Nephron progenitor cell (in vitro differentiated cells): ENCODE measurements at regions not wholly inside any gene's neighbourhood (a gene's known extent, or its start where the extent isn't known, plus 50 kb on each side); places are given as distances from the start of the nearest gene placed in this dataset.

ENCODE experiments used
- DNase-seq: peaks from one replicate; pipeline ENCODE4 v3.0.0; 2021
- H3K27ac Mint-ChIP-seq: 2 replicates; pipeline ENCODE4 v1.8.0; 2021; ENCODE audit warnings: mild to moderate bottlenecking, moderate library complexity, mixed read lengths
- H3K27me3 Mint-ChIP-seq: 2 replicates; pipeline ENCODE4 v1.8.0; 2021; ENCODE audit warnings: mild to moderate bottlenecking, low read depth, mixed read lengths; ENCODE audit not compliant: poor library complexity
- H3K36me3 Mint-ChIP-seq: 2 replicates; pipeline ENCODE4 v1.8.0; 2021; ENCODE audit warnings: low read depth, mixed read lengths
- H3K4me1 Mint-ChIP-seq: 2 replicates; pipeline ENCODE4 v1.8.0; 2021; ENCODE audit warnings: mixed read lengths
- H3K4me3 Mint-ChIP-seq: 2 replicates; pipeline ENCODE4 v1.8.0; 2021; ENCODE audit warnings: mild to moderate bottlenecking, moderate library complexity, mixed read lengths
- H3K9me3 Mint-ChIP-seq: 2 replicates; pipeline ENCODE4 v1.8.0; 2021; ENCODE audit warnings: mild to moderate bottlenecking, moderate library complexity, mixed read lengths
- TF ChIP-seq, protein P1 (sequence below): fragments of 200-600 bp; sonication (generic); IDR thresholded peaks from 2 replicates; pipeline ENCODE4 v1.5.0; 2021; ENCODE audit warnings: antibody characterized with exemption

DNA sequence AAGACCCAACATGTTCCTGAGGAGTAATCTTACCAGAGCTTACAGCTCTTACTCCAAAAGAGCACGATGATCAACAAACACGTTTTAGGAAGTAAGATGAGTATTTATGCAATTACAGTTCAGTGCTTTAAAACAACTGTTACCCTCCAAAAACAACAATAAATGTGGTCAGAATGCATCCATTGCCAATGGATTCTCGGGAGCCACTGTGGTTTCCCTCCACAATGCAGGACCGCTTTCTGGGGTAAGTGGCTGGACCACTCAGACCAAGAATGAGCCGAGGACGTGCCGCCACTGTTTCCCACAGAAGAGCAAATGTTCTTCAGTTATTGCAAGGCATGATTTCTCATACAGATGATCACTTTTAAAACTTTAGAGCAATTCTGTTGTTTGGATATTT lies 232.3 kb upstream of the MKLN1 start:
- no peaks in the 10 kb centered on the region for H3K4me1 Mint-ChIP-seq
- no peaks in the 10 kb centered on the region for H3K9me3 Mint-ChIP-seq

DNA sequence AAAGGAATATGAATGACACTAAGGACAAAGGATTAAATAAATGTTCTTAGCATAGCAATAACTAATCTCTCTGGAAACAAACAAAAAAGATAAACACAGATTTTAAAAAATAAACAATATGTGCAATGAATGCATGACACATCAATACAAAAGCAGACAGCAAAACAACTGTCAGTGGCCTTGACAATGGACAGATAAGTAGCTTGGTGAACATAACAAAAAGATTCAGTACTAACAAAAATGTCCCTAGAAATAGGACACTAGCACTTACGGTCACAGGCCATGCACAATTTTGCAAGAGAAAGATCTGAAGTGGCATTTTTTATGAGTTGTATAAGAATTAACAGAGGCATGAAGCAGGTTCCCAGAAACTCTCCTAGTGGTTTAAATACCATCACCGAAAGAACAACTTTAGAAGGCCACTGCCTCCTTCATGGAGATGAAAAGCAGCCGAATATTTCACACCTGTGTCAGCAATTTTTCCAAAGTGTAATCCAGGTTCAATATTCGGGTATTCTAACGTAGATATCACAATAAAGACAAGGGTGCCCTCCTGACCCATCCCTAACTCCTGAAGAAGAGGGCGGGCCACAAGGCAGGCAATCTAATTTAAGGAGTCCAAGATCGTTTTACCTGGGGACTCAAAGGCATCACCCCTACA lies 231.3 kb upstream of the MKLN1 start:
- no peaks in the 10 kb centered on the region for H3K4me1 Mint-ChIP-seq
- H3K4me3 Mint-ChIP-seq = no peak overlapping the region
- H3K27ac Mint-ChIP-seq = no peak overlapping the region
- TF ChIP-seq, protein P1, sequence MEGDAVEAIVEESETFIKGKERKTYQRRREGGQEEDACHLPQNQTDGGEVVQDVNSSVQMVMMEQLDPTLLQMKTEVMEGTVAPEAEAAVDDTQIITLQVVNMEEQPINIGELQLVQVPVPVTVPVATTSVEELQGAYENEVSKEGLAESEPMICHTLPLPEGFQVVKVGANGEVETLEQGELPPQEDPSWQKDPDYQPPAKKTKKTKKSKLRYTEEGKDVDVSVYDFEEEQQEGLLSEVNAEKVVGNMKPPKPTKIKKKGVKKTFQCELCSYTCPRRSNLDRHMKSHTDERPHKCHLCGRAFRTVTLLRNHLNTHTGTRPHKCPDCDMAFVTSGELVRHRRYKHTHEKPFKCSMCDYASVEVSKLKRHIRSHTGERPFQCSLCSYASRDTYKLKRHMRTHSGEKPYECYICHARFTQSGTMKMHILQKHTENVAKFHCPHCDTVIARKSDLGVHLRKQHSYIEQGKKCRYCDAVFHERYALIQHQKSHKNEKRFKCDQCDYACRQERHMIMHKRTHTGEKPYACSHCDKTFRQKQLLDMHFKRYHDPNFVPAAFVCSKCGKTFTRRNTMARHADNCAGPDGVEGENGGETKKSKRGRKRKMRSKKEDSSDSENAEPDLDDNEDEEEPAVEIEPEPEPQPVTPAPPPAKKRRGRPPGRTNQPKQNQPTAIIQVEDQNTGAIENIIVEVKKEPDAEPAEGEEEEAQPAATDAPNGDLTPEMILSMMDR = no peak
- H3K36me3 Mint-ChIP-seq = no peaks in the 10 kb centered on the region
- DNase-seq = no peak
- H3K27me3 Mint-ChIP-seq = peaks cover 14% of the 10 kb centered on the region
- H3K9me3 Mint-ChIP-seq = no peaks in the 10 kb centered on the region

More for the DNA sequence above, 232.3 kb upstream of the MKLN1 start:
- Mint-ChIP-seq H3K27ac (no peak overlapping the region), H3K36me3 (no peaks in the 10 kb centered on the region), H3K4me3 (no peak overlapping the region), H3K27me3 (peaks cover 14% of the 10 kb centered on the region)
- TF ChIP-seq, protein P1 = no peak
- no peak for DNase-seq

DNA sequence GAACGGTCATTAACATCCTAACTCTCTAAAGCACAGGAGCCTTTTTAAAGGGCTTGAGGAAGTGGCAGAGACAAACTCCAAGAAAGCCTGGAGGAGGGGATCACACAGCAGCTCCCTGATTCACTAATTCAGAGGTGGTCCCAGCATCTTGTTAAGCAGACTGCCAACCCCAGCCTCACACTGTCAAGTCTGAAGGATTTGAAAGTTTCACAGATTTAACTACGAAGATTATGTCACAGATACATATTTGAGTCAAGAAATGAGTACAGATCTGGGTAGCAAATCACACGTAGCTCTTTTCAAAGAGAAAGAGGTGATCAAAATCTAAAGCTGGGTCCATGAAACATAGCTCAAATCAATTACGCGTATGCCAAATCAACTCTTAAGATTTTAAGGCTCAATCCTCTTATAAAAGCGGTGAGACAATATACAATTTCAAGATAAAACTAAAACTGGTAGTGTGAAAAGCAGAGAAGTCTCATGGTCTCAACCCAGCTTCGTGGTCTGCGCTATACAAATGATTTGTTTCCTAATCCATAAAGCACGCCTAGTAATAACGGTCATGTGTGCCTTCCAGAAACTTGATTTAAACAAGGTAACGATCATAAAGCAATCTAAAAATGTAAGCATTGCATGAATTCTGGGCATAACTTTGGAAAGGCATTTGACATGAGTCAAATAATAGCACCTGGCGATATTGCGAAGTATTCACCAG lies 229.9 kb upstream of the MKLN1 start:
- Mint-ChIP-seq H3K27me3 (peaks cover 15% of the 10 kb centered on the region), H3K4me1 (no peaks in the 10 kb centered on the region), H3K4me3 (no peak overlapping the region), H3K9me3 (no peaks in the 10 kb centered on the region), H3K27ac (no peak overlapping the region), H3K36me3 (no peaks in the 10 kb centered on the region)
- TF ChIP-seq, protein P1 = no peak
- DNase-seq = no peak

DNA sequence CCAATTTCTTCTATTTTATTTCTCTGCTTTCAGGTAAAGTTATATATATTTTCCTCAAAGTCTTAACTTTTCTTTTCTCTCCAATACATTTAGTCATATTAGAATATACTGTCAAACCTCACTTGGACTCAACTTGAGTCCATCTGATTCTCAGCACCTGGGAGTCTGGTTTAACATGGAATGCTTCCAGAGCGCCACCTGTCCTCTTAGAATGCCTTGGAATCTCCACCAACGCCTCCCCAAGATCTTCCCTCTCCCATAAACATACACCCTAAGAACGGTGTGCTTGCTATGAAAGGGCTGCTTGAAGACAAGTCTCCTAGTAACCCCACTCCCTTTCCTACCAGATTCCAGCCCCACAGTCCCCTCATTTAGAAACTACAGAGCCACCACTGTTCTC lies 229.1 kb upstream of the MKLN1 start:
- Mint-ChIP-seq H3K9me3 (no peaks in the 10 kb centered on the region), H3K4me1 (no peaks in the 10 kb centered on the region), H3K27ac (no peak overlapping the region), H3K36me3 (no peaks in the 10 kb centered on the region), H3K4me3 (no peak overlapping the region), H3K27me3 (peaks cover 22% of the 10 kb centered on the region)
- no peak for DNase-seq
- TF ChIP-seq, protein P1 = no peak

DNA sequence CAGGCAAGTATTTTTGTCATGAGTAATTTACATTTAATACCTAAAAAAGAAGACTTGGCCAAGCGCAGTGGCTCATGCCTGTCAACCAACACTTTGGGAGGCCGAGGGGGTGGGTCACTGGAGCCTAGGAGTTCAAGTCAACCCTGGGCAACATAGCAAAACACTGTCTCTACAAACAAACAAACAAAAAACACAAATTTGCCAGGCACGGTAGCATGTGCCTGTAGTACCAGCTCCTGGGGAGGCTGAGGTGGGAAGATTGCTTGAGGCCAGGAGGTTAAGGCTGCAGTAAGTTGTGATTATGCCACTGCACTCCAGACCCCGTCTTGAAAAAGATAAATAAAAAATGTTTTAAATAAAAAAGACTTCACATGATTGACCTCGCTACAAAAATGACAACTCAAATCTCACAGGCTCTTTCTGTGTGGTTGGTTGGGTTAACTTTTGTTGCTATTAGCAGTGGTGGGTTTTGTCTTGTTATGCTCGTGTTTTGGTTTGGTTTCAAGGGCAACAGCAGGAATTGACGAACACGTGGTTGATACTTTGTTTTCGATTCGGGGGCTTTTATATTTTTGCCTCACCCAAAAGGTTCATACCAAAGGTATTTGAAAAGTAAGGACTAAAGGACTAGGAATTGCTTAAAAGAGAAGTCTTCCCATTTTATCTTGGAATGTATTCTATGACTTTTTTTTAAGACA lies 227.2 kb upstream of the MKLN1 start:
- H3K27ac Mint-ChIP-seq = no peak overlapping the region
- DNase-seq = no peak
- peaks cover 42% of the 10 kb centered on the region for H3K27me3 Mint-ChIP-seq
- no peak overlapping the region for H3K4me3 Mint-ChIP-seq
- TF ChIP-seq, protein P1 = no peak
- H3K9me3 Mint-ChIP-seq = no peaks in the 10 kb centered on the region
- H3K36me3 Mint-ChIP-seq = no peaks in the 10 kb centered on the region
- peaks cover 6% of the 10 kb centered on the region for H3K4me1 Mint-ChIP-seq
